ENCODE measurements at regions not wholly inside any gene's neighbourhood (a gene's known extent, or its start where the extent isn't known, plus 50 kb on each side); places are given as distances from the start of the nearest gene placed in this dataset.

GRCh38 chr3:64450396-64450956 lies 225.2 kb upstream of the PRICKLE2 start:
- no peaks in the 10 kb centered on the region for H3K9me3 Mint-ChIP-seq (ENCODE audit: unreplicated experiment)
- H3K36me3 Mint-ChIP-seq (ENCODE audit: insufficient read depth, unreplicated experiment), result no peaks in the 10 kb centered on the region
- no TSS peak for BruUV-seq (replicated peaks)
- no peak for TF ChIP-seq CTCF (IDR thresholded peaks at IDR 0.05; ENCODE audit: insufficient read depth in 1 of 2, low read depth in 1 of 2, low read length in 1 of 2, severe bottlenecking in 1 of 2, unreplicated experiment in 1 of 2)
- intact Hi-C loops (cut with micrococcal nuclease; ENCODE audit: unreplicated experiment), result no loop called here
- no peak for DNase-seq
- ChIA-PET CTCF (no interaction called here), POLR2A (no interaction called here)
- peaks cover 4% of the 10 kb centered on the region for H3K27me3 Mint-ChIP-seq (ENCODE audit: insufficient read depth, unreplicated experiment)
- H3K4me3 ChIP-seq (ENCODE audit: low read depth, low read length), result no peak overlapping the region
- peaks cover 10% of the 10 kb centered on the region; the same call in 1 of the 2 replicates for H3K4me1 ChIP-seq
- no peaks in the 10 kb centered on the region for H3K9me3 ChIP-seq
- peaks cover 13% of the 10 kb centered on the region for H3K4me1 Mint-ChIP-seq (ENCODE audit: low read depth, unreplicated experiment)
- no peaks in the 10 kb centered on the region for H3K36me3 ChIP-seq (ENCODE audit: control insufficient read depth, insufficient read depth, low read length)
- H3K27me3 ChIP-seq (replicated peaks; ENCODE audit: control insufficient read depth, insufficient read depth, low read length), result no peaks in the 10 kb centered on the region; the same call in 1 of the 2 replicates
- no peak overlapping the region for H3K4me3 Mint-ChIP-seq (ENCODE audit: unreplicated experiment)
- no peak overlapping the region for H3K27ac Mint-ChIP-seq (ENCODE audit: unreplicated experiment)

- ChIA-PET POLR2A (no interaction called here), CTCF (no interaction called here)
- H3K4me1 ChIP-seq, result peaks cover 3% of the 10 kb centered on the region; the same call in 1 of the 2 replicates
- BruUV-seq (replicated peaks), result no TSS peak
- H3K27me3 ChIP-seq (replicated peaks; ENCODE audit: control insufficient read depth, insufficient read depth, low read length), result no peaks in the 10 kb centered on the region; the same call in 1 of the 2 replicates
- H3K36me3 ChIP-seq (ENCODE audit: control insufficient read depth, insufficient read depth, low read length), result no peaks in the 10 kb centered on the region
- H3K9me3 ChIP-seq, result no peaks in the 10 kb centered on the region
- no peak overlapping the region for H3K4me3 ChIP-seq (ENCODE audit: low read depth, low read length)
- TF ChIP-seq CTCF (IDR thresholded peaks at IDR 0.05; ENCODE audit: insufficient read depth in 1 of 2, low read depth in 1 of 2, low read length in 1 of 2, severe bottlenecking in 1 of 2, unreplicated experiment in 1 of 2), result no peak
- no peak overlapping the region for H3K4me3 Mint-ChIP-seq (ENCODE audit: unreplicated experiment)
- H3K9me3 Mint-ChIP-seq (ENCODE audit: unreplicated experiment), result no peaks in the 10 kb centered on the region
- peaks cover 4% of the 10 kb centered on the region for H3K27me3 Mint-ChIP-seq (ENCODE audit: insufficient read depth, unreplicated experiment)
- no peaks in the 10 kb centered on the region for H3K36me3 Mint-ChIP-seq (ENCODE audit: insufficient read depth, unreplicated experiment)
- H3K27ac Mint-ChIP-seq (ENCODE audit: unreplicated experiment), result no peak overlapping the region
- H3K4me1 Mint-ChIP-seq (ENCODE audit: low read depth, unreplicated experiment), result peaks cover 1% of the 10 kb centered on the region
- intact Hi-C loops (cut with micrococcal nuclease; ENCODE audit: unreplicated experiment), result no loop called here
- no peak for DNase-seq
These were observed 223.8 kb upstream of the PRICKLE2 start for GRCh38 chr3:64449026-64449425.

- POLR2A ChIA-PET, result no interaction called here
- peaks cover 4% of the 10 kb centered on the region for H3K27me3 Mint-ChIP-seq (ENCODE audit: insufficient read depth, unreplicated experiment)
- TF ChIP-seq CTCF (IDR thresholded peaks at IDR 0.05; ENCODE audit: insufficient read depth in 1 of 2, low read depth in 1 of 2, low read length in 1 of 2, severe bottlenecking in 1 of 2, unreplicated experiment in 1 of 2), result no peak
- Histone ChIP-seq H3K27me3 (replicated peaks; ENCODE audit: control insufficient read depth, insufficient read depth, low read length) (no peaks in the 10 kb centered on the region; the same call in 1 of the 2 replicates), H3K4me3 (ENCODE audit: low read depth, low read length) (peak overlapping the region; percentile 60), H3K9me3 (no peaks in the 10 kb centered on the region), H3K4me1 (peaks cover 17% of the 10 kb centered on the region), H3K36me3 (ENCODE audit: control insufficient read depth, insufficient read depth, low read length) (no peaks in the 10 kb centered on the region)
- peaks cover 11% of the 10 kb centered on the region for H3K4me1 Mint-ChIP-seq (ENCODE audit: low read depth, unreplicated experiment)
- peak overlapping the region; percentile 75 for H3K4me3 Mint-ChIP-seq (ENCODE audit: unreplicated experiment)
- DNase-seq, result no peak
- no peaks in the 10 kb centered on the region for H3K9me3 Mint-ChIP-seq (ENCODE audit: unreplicated experiment)
- BruUV-seq (replicated peaks), result no TSS peak
- intact Hi-C loops (cut with micrococcal nuclease; ENCODE audit: unreplicated experiment), result no loop called here
- CTCF ChIA-PET, result no interaction called here
- H3K27ac Mint-ChIP-seq (ENCODE audit: unreplicated experiment), result no peak overlapping the region
- no peaks in the 10 kb centered on the region for H3K36me3 Mint-ChIP-seq (ENCODE audit: insufficient read depth, unreplicated experiment)
These were observed 220.7 kb upstream of the PRICKLE2 start for GRCh38 chr3:64445944-64446300.
